Adrenal gland (tissue), 9 donors: ENCODE measurements at regions not wholly inside any gene's neighbourhood (a gene's known extent, or its start where the extent isn't known, plus 50 kb on each side); places are given as distances from the start of the nearest gene placed in this dataset.

Experiments used
- DNase-seq, 7 donors: peaks; one replicate each; pipeline ENCODE4 v3.0.0-alpha.2; 2019 to 2020
- H3K27ac ChIP-seq, 5 donors: fragments of 200-600 bp; sonication (generic) in 4 of 5; 1 replicate in 3 of 5; 2 replicates in 2 of 5; pipeline versions ENCODE4 v1.5.1 to v1.8.0; 2016 to 2020; ENCODE audit warnings: mild to moderate bottlenecking in 1 of 5
- H3K27me3 ChIP-seq: fragments of 200-600 bp; 2 replicates; pipeline ENCODE4 v1.8.0; 2021
- H3K36me3 ChIP-seq, 2 donors: fragments of 200-600 bp; replicated peaks in 1 of 2; 1 replicate in 1 of 2; 2 replicates in 1 of 2; pipeline versions ENCODE4 v1.5.1 to v1.8.0; 2018 to 2022
- H3K4me1 ChIP-seq, 2 donors: fragments of 200-600 bp; replicated peaks in 1 of 2; 1 replicate in 1 of 2; 2 replicates in 1 of 2; pipeline versions ENCODE4 v1.5.1 to v1.8.0; 2018 to 2021
- H3K4me3 ChIP-seq, 4 donors: fragments of 200-600 bp; sonication (generic) in 3 of 4; one replicate each; pipeline ENCODE4 v1.5.1; 2016 to 2018
- H3K9me3 ChIP-seq, 3 donors: fragments of 200-600 bp; sonication (generic) in 1 of 3; replicated peaks in 1 of 3; 1 replicate in 2 of 3; 2 replicates in 1 of 3; pipeline versions ENCODE4 v1.5.1 to v1.8.0; 2016 to 2021
- CTCF ChIP-seq, 6 experiments: fragments of 450-650 bp in 4 of 6; fragments of 200-600 bp in 2 of 6; sonication (generic) in 1 of 6; IDR thresholded peaks; 1 replicate in 5 of 6; 2 replicates in 1 of 6; pipeline versions ENCODE4 v1.5.1 to v1.8.0; 2016 to 2021; ENCODE audit warnings: antibody characterized with exemption in 6 of 6, mild to moderate bottlenecking in 2 of 6, moderate library complexity in 1 of 6
- POLR2A ChIP-seq, 2 donors: fragments of 450-650 bp; IDR thresholded peaks; one replicate each; pipeline ENCODE4 v1.6.1; 2017; ENCODE audit warnings: antibody characterized with exemption in 2 of 2, mild to moderate bottlenecking in 2 of 2, moderate library complexity in 1 of 2
- WGBS, 4 donors: extraction: QIAGEN DNeasy Blood & Tissue Kit in 2 of 4; methylation state at CpG; one replicate each; pipeline versions ENCODE4 v1.1.5 to v1.1.7; 2013 to 2017; 5-methylcytosine and 5-hydroxymethylcytosine counted together
- intact Hi-C, 2 donors: fragments of 100-400 bp; cut with DNase I; formaldehyde crosslinking; loops; one replicate each; pipeline versions ENCODE4 v1.14.1 to v1.15.0; 2022 to 2023
- donor health status: healthy with polysubstance abuse.
- donor health status: Bipolar disorder and iron deficiency.
- donor health status: DM: yes; HTN: yes; CAD: no.
- donor health status: DM: no; HTN: no; CAD: no.
- donor health status: DM: no; HTN: no; CAD: no.

DNA sequence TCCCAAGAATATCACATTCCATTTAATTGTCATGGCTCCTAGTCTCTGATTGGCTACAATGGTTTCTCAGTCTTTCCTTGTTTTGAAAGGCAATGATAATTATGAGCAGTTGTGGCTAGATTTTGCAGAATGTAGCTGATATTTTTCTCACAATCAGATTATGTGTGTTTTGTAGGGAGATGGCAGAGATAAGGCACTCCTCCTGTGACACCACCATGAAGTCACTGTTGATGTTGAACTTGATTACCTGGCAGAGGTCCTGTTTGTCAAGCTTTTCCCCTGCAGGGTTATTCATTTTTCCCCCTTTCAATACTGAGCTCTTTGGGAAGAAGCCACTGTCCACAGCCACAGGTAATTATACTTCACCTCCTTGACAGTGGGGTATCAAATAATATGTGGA lies 602.9 kb upstream of the PFKP start:
- intact Hi-C loops: no loop called here
- no peaks in the 10 kb centered on the region for H3K27me3 ChIP-seq
- H3K4me3 ChIP-seq: no peak overlapping the region
- DNase-seq: no peak
- no peaks in the 10 kb centered on the region for H3K36me3 ChIP-seq
- no peak overlapping the region for H3K27ac ChIP-seq
- no peaks in the 10 kb centered on the region for H3K4me1 ChIP-seq
- no peaks in the 10 kb centered on the region for H3K9me3 ChIP-seq
- TF ChIP-seq POLR2A (IDR thresholded peaks at IDR 0.05) (no peak), CTCF (IDR thresholded peaks at IDR 0.05) (no peak)

GRCh38 chr10:2463316-2463715 lies 604.0 kb upstream of the PFKP start:
- intact Hi-C loops: no loop called here
- Histone ChIP-seq H3K4me3 (no peak overlapping the region), H3K36me3 (no peaks in the 10 kb centered on the region), H3K4me1 (no peaks in the 10 kb centered on the region), H3K27ac (no peak overlapping the region), H3K9me3 (no peaks in the 10 kb centered on the region), H3K27me3 (no peaks in the 10 kb centered on the region)
- 74 to 90% (median 79%) methylated on average over 1 of the region's 1 CpG for WGBS, 4 donors
- no peak for DNase-seq
- TF ChIP-seq POLR2A (IDR thresholded peaks at IDR 0.05): no peak
- no peak for TF ChIP-seq CTCF (IDR thresholded peaks at IDR 0.05)

DNA sequence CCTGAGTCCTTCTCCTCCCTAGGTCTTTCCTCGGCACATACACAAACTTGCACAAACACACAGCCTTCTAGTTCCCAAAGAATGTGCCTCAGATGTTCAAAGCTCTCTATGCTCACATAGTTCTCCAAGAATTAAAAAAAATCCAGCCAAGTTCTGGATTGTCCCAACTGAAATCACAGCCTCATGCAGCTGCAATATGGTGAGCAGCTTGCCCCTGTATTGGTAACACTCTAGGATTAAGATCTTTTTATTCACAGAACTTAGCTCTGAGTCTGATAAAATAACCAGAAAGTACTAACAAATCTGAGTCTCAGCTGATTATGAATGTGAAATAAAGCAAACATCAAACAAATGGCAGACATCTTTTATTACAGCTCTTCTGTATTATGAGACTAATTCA lies 604.8 kb upstream of the PFKP start:
- H3K27ac ChIP-seq: no peak overlapping the region
- DNase-seq: no peak
- no peak for TF ChIP-seq POLR2A (IDR thresholded peaks at IDR 0.05)
- no peak for TF ChIP-seq CTCF (IDR thresholded peaks at IDR 0.05)
- WGBS, 4 donors: 73 to 89% (median 76%) methylated on average over 1 of the region's 1 CpG
- no peak overlapping the region for H3K4me3 ChIP-seq
- no peaks in the 10 kb centered on the region for H3K4me1 ChIP-seq
- intact Hi-C loops: no loop called here
- no peaks in the 10 kb centered on the region for H3K36me3 ChIP-seq
- no peaks in the 10 kb centered on the region for H3K9me3 ChIP-seq
- H3K27me3 ChIP-seq: no peaks in the 10 kb centered on the region

- WGBS, 4 donors: 67 to 91% (median 74%) methylated on average over 1 of the region's 1 CpG
- no peak for DNase-seq
- Histone ChIP-seq H3K27me3 (no peaks in the 10 kb centered on the region), H3K27ac (no peak overlapping the region), H3K36me3 (no peaks in the 10 kb centered on the region), H3K4me3 (no peak overlapping the region), H3K9me3 (no peaks in the 10 kb centered on the region), H3K4me1 (no peaks in the 10 kb centered on the region)
- intact Hi-C loops: no loop called here
- TF ChIP-seq POLR2A (IDR thresholded peaks at IDR 0.05) (no peak), CTCF (IDR thresholded peaks at IDR 0.05) (no peak)
Measured at GRCh38 chr10:2460812-2461211, 606.5 kb upstream of the PFKP start.
